Bronchial epithelial cell (primary cell): ENCODE measurements at regions not wholly inside any gene's neighbourhood (a gene's known extent, or its start where the extent isn't known, plus 50 kb on each side); places are given as distances from the start of the nearest gene placed in this dataset.

Experiments used
- DNase-seq: peaks from one replicate; pipeline ENCODE4 v3.0.0-alpha.2; 2010; ENCODE audit warnings: low read depth
- FAIRE-seq: peaks from 2 replicates; lab custom pipeline; 2011; peaks lifted over from hg19 to GRCh38; lab: Jason Lieb, UNC
- H3K27me3 ChIP-seq: 2 replicates; pipeline ENCODE4 v1.5.1; 2011; ENCODE audit warnings: low read length; ENCODE audit not compliant: control insufficient read depth, insufficient read depth
- H3K36me3 ChIP-seq: 2 replicates; pipeline ENCODE4 v1.5.1; 2011; ENCODE audit warnings: low read length; ENCODE audit not compliant: control insufficient read depth, insufficient read depth
- H3K4me3 ChIP-seq: 2 replicates; pipeline ENCODE4 v1.5.1; 2011; ENCODE audit warnings: mild to moderate bottlenecking, low read depth, low read length, control low read depth
- CTCF ChIP-seq: IDR thresholded peaks from 2 replicates; pipeline ENCODE4 v1.5.1; 2011; ENCODE audit warnings: mild to moderate bottlenecking, moderate library complexity, low read length, control low read depth, inconsistent platforms; ENCODE audit not compliant: insufficient read depth, severe bottlenecking

- DNase-seq, result no peak
- H3K27me3 ChIP-seq, result no peaks in the 10 kb centered on the region
- no peak for TF ChIP-seq CTCF
- no peaks in the 10 kb centered on the region for H3K36me3 ChIP-seq
- no peak overlapping the region for H3K4me3 ChIP-seq
- FAIRE-seq, result no peak
Observed at GRCh38 chrX:36562986-36563385, 445.2 kb upstream of the FAM47C start.

- H3K27me3 ChIP-seq, result no peaks in the 10 kb centered on the region
- H3K36me3 ChIP-seq, result no peaks in the 10 kb centered on the region
- TF ChIP-seq CTCF, result no peak
- DNase-seq, result no peak
- no peak overlapping the region for H3K4me3 ChIP-seq
- no peak for FAIRE-seq
Observed at GRCh38 chrX:36568946-36569345, 439.2 kb upstream of the FAM47C start.

DNA sequence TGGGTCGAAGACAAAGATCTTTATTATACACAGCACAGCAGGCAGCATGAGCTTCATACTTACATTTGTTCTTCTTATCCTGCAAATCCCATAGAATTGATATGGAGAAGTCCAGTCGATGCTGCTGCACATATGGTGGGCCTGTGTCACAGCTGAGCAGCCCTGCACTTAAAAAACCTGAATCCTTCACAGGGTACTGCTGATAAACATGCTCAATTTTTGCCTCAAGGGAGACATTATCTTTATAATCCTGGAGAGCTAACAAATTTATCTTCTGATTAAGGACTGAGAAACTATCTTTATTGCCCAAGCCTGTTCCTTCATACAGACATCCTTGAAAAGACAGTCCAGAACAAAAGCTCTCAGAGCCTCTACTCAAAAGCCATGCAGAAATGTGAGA, 434.4 kb upstream of the FAM47C start:
- Histone ChIP-seq H3K4me3 (no peak overlapping the region), H3K27me3 (no peaks in the 10 kb centered on the region), H3K36me3 (no peaks in the 10 kb centered on the region)
- TF ChIP-seq CTCF, result no peak
- no peak for DNase-seq
- FAIRE-seq, result no peak

- DNase-seq, result no peak
- no peak for FAIRE-seq
- no peak for TF ChIP-seq CTCF
- Histone ChIP-seq H3K4me3 (no peak overlapping the region), H3K27me3 (no peaks in the 10 kb centered on the region), H3K36me3 (no peaks in the 10 kb centered on the region)
Observed at GRCh38 chrX:36575670-36576069, 432.5 kb upstream of the FAM47C start.

- no peak for TF ChIP-seq CTCF
- no peak for FAIRE-seq
- H3K27me3 ChIP-seq, result no peaks in the 10 kb centered on the region
- H3K4me3 ChIP-seq, result no peak overlapping the region
- H3K36me3 ChIP-seq, result no peaks in the 10 kb centered on the region
- peak; percentile 13 for DNase-seq
Observed at GRCh38 chrX:36577006-36577405, 431.2 kb upstream of the FAM47C start.

- H3K27me3 ChIP-seq, result no peaks in the 10 kb centered on the region
- H3K4me3 ChIP-seq, result no peak overlapping the region
- DNase-seq (no peak), FAIRE-seq (no peak)
- H3K36me3 ChIP-seq, result no peaks in the 10 kb centered on the region
- no peak for TF ChIP-seq CTCF
Observed at GRCh38 chrX:36581030-36581429, 427.1 kb upstream of the FAM47C start.
